ENCODE measurements at regions not wholly inside any gene's neighbourhood (a gene's known extent, or its start where the extent isn't known, plus 50 kb on each side); places are given as distances from the start of the nearest gene placed in this dataset.

DNA sequence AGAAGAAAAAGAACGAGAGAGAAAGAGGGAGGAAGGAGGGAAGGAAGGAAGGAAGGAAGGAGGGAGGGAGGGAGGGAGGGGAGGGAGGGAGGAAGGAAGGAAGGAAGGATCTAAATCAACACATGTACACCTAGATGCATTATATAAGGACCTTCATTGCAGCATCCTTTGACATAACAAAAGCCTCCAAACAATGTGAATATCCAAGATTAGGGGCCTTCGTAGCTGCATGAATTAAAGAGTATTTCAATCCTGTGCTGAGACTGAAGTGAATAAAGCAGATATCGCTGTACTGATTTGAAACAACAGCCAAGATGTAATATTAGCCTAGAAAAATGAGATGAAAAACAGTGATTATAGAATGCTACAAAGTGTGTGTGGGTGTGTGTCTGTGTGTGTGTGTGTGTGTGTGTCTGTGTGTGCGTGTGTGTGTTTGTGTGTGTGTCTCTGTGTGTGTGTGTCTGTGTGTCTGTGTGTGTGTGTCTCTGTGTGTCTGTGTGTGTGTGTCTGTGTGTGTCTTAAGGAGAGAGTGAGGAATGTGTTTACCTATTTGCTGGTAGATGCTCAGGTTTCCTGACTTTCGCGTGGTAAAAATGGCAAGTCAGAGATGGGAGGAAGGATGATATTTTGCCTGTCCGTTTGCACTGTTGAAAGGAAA lies 129.0 kb upstream of the PTPN1 start:
- no peak overlapping the region for H3K4me3 ChIP-seq (ENCODE audit: control insufficient read depth, low read depth, low read length)
- TF ChIP-seq, protein P1, sequence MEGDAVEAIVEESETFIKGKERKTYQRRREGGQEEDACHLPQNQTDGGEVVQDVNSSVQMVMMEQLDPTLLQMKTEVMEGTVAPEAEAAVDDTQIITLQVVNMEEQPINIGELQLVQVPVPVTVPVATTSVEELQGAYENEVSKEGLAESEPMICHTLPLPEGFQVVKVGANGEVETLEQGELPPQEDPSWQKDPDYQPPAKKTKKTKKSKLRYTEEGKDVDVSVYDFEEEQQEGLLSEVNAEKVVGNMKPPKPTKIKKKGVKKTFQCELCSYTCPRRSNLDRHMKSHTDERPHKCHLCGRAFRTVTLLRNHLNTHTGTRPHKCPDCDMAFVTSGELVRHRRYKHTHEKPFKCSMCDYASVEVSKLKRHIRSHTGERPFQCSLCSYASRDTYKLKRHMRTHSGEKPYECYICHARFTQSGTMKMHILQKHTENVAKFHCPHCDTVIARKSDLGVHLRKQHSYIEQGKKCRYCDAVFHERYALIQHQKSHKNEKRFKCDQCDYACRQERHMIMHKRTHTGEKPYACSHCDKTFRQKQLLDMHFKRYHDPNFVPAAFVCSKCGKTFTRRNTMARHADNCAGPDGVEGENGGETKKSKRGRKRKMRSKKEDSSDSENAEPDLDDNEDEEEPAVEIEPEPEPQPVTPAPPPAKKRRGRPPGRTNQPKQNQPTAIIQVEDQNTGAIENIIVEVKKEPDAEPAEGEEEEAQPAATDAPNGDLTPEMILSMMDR (IDR thresholded peaks at IDR 0.05; ENCODE audit: control insufficient read depth, insufficient read depth, low read depth, low read length, missing control alignments) = no peak
- no peak for DNase-seq (ENCODE audit: low read depth)

DNA sequence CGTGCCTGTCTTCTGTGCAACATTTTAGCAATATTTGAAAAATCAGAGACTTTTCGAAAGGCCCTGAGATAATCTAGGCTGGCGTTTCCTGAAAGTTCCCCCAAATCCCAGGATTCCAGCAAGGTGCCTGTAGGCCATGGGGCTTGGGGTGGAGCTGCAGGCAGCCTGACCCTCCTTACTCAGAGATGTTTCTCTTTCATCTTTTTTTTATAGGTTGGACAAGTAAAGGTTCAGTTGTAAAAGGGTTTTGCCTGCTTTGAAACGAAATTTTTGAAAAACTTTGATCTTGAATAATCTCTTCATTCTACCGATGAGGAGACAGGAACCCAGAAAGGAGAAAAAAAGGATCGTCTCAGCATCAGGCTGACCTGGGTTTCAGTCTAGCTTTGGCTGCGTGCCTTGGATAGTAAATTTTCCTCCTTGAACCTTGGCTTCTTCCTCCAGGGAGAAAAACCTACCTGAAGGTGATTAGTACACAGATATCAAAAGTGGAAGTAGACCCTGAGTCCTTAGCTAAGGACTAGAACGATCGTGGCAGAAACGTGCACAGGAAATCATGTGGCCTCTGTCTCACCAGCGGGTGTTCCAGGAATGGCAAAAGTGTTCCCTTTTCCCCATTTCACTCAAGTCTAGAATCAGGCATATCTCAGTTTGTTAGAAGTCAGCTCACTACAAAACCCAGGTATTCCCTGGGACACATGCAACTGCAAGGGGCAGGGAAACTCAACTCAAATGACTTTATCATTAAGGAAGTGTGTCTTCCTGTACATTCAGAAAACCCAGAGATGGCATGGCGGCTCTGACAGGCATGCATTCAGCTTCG lies 128.2 kb upstream of the PTPN1 start:
- TF ChIP-seq, protein P1 (IDR thresholded peaks at IDR 0.05; ENCODE audit: control insufficient read depth, insufficient read depth, low read depth, low read length, missing control alignments) = no peak
- DNase-seq (ENCODE audit: low read depth) = no peak

DNA sequence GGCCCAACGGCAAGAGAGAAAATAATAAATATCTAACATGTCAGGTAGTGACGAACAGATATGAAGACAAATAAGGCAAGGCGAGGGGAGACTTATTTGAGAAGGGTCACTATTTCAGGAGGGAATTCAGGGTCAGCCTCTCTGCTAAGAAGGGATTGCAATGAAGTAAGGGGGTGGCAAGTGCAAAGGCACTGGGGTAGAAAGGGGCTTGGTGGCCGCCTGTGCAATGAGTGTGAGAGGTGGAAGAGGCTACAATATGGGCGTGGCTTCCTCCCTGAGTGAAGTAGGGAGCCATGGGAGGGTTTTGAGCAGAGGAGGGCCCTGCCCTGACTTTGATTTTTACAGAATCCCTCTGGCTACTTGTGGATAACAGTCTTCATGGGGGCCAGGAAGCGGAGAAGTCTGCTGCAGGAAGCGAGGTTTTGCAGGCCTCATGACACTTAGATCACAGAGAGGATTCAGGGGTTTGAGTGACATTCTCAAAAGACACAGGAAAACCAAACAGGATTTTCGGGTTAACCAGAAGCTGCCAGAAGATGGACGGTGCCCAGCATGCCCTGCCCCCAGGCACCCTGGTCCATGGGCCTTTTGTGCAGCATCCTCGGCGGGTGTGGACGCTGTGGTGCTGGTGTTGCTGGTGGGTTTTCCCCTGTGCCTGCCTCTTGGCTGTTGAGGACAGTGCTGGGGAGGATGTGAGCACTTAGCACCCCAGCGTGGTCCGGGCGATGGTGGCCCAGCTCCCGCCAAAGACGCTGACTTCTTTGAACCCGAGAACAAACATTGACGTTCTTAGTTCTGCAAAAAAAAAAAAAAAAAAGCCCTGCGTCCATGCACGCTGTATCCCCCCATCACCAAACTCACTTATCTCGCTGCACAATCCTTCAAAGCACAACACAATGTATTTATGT lies 124.2 kb upstream of the PTPN1 start:
- H3K4me3 ChIP-seq (ENCODE audit: control insufficient read depth, low read depth, low read length) = no peak overlapping the region
- TF ChIP-seq, protein P1 (IDR thresholded peaks at IDR 0.05; ENCODE audit: control insufficient read depth, insufficient read depth, low read depth, low read length, missing control alignments) = no peak
- DNase-seq (ENCODE audit: low read depth) = no peak

More for the DNA sequence above, 128.2 kb upstream of the PTPN1 start:
- H3K4me3 ChIP-seq (ENCODE audit: control insufficient read depth, low read depth, low read length) = no peak overlapping the region

DNA sequence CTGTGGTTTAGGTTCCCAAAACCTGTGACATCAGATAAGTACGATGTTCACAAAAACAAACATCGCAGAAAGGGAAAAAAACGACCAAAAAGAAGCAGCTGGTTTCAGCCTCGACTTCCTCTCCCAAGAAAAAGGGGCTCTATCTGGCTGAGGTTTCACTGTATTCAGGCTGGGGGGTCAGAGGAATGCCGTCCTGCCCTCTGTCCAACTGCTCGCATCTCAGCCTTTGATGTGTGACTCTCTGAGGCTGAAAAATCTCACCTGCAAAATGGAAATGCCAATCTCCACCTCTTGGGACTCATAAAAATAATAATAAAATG lies 123.6 kb upstream of the PTPN1 start:
- DNase-seq (ENCODE audit: low read depth) = no peak
- no peak overlapping the region for H3K4me3 ChIP-seq (ENCODE audit: control insufficient read depth, low read depth, low read length)
- TF ChIP-seq, protein P1 (IDR thresholded peaks at IDR 0.05; ENCODE audit: control insufficient read depth, insufficient read depth, low read depth, low read length, missing control alignments) = no peak

DNA sequence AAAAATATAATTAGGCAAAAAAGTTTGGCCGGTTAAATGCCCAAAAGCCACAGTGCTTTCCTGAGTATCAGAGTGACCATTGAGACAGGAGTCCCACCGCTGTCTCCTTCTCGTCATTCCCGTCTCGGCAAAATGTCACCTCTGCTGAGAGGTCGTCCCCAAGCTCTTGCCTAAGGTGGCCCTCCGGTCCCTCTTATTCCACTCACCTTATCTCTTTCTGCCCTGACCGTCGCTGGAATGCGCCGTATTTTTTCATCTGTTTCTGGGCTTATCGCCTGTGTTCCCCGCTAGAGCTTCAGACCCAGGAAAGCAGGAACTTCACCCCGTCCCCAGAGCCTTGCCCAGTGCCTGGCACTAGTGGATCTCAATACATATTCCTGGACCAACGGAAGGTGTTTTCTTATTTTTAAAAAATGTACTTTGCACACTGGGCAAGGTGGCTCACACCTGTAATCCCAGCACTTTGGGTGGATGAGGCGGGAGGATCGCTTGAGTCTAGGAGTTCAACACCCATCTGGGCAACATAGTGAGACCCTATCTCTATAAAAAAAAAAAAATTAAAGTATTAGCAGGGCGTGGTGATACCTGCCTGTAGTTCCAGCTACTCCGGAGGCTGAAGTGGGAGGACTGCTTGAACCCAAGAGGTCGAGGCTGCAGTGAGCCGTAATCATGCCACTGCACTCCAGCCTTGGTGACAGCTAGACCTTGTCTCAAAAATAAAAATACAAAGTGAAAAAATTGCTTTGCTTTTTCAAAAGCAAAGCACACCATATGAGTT lies 122.8 kb upstream of the PTPN1 start:
- H3K4me3 ChIP-seq (ENCODE audit: control insufficient read depth, low read depth, low read length) = no peak overlapping the region
- no peak for DNase-seq (ENCODE audit: low read depth)
- TF ChIP-seq, protein P1 (IDR thresholded peaks at IDR 0.05; ENCODE audit: control insufficient read depth, insufficient read depth, low read depth, low read length, missing control alignments) = no peak

DNA sequence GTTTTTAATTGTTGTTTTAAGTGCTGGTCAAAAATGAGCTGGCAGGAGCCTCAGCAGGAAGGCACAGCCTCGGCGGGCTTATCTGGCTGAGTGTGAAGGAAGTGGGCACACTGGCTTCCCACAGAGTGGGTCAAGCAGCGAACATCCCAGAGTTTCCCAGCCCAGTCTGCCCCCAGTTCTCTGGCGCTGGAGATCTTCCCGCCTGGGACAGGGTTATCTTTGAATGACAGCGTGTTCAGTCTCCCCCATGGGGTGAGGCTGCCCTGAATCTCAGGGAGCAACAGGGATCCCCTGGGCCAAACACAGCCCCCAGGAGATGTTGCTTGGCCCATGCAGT lies 122.2 kb upstream of the PTPN1 start:
- TF ChIP-seq, protein P1 (IDR thresholded peaks at IDR 0.05; ENCODE audit: control insufficient read depth, insufficient read depth, low read depth, low read length, missing control alignments) = no peak
- no peak overlapping the region for H3K4me3 ChIP-seq (ENCODE audit: control insufficient read depth, low read depth, low read length)
- no peak for DNase-seq (ENCODE audit: low read depth)
